ENCODE measurements at regions not wholly inside any gene's neighbourhood (a gene's known extent, or its start where the extent isn't known, plus 50 kb on each side); places are given as distances from the start of the nearest gene placed in this dataset.

DNA sequence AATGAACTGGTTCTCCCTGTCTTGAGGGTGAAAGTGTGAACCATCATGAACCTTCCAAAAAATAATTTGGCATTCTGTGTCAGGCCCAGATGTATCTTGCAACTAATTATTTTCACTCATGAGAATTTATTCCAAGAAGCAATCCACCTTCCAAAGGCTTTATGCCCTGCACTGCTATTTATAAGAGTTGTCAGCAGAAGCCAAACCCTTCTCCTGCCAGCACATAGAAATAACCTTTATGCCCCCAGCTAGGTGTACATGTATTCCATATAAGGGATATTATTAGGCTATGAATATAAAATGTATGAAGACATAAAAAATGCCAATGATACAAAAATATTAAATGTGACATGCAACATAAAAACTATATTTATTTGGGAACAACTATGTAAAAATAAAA lies 69.0 kb upstream of the GDF10 start:
- H3K4me1 ChIP-seq (ENCODE audit: control insufficient read depth in 5 of 5, insufficient read depth in 5 of 5, low read length in 5 of 5): peaks cover 0 to 8% (median 0%) of the 10 kb centered on the region in 5 donors
- no peaks in the 10 kb centered on the region for H3K27me3 ChIP-seq (ENCODE audit: control insufficient read depth in 5 of 5, insufficient read depth in 4 of 5, low read length in 5 of 5)
- H3K36me3 ChIP-seq (ENCODE audit: control insufficient read depth in 5 of 5, insufficient read depth in 5 of 5, low read length in 5 of 5): peaks cover 0 to 2% (median 0%) of the 10 kb centered on the region in 5 donors
- H3K9me3 ChIP-seq (ENCODE audit: control insufficient read depth in 5 of 5, low read length in 5 of 5): peaks cover 0 to 11% (median 5%) of the 10 kb centered on the region in 5 donors
- no peak overlapping the region for H3K27ac ChIP-seq (ENCODE audit: low read depth, low read length)
- no peak overlapping the region for H3K4me3 ChIP-seq (ENCODE audit: low read depth in 1 of 5, low read length in 5 of 5)
- no peak overlapping the region for H3K9ac ChIP-seq (ENCODE audit: low read length in 5 of 5)

DNA sequence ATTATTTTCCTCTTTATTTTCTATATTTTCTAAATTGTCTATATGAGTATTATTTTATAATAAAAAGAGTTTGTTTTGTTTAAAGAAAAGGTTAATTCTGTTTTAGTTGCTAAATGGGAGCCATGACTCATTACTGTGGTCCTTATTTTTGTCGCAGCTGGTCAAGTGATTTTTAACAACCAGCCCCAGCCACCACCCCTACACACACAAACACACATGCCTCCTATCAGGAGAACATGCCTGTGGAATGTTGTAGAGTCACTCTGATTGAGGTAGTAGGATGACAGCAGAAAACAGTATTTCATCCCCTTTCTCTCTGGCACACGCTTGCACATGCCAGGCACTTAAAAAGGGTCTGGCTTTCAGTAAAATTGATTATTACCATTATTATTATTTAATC lies 68.6 kb upstream of the GDF10 start:
- no peak overlapping the region for H3K27ac ChIP-seq (ENCODE audit: low read depth, low read length)
- H3K9ac ChIP-seq (ENCODE audit: low read length in 5 of 5): no peak overlapping the region
- H3K27me3 ChIP-seq (ENCODE audit: control insufficient read depth in 5 of 5, insufficient read depth in 4 of 5, low read length in 5 of 5): no peaks in the 10 kb centered on the region
- no peak overlapping the region for H3K4me3 ChIP-seq (ENCODE audit: low read depth in 1 of 5, low read length in 5 of 5)
- peaks cover 0 to 15% (median 7%) of the 10 kb centered on the region in 5 donors for H3K9me3 ChIP-seq (ENCODE audit: control insufficient read depth in 5 of 5, low read length in 5 of 5)
- peaks cover 0 to 8% (median 0%) of the 10 kb centered on the region in 5 donors for H3K4me1 ChIP-seq (ENCODE audit: control insufficient read depth in 5 of 5, insufficient read depth in 5 of 5, low read length in 5 of 5)
- H3K36me3 ChIP-seq (ENCODE audit: control insufficient read depth in 5 of 5, insufficient read depth in 5 of 5, low read length in 5 of 5): no peaks in the 10 kb centered on the region

DNA sequence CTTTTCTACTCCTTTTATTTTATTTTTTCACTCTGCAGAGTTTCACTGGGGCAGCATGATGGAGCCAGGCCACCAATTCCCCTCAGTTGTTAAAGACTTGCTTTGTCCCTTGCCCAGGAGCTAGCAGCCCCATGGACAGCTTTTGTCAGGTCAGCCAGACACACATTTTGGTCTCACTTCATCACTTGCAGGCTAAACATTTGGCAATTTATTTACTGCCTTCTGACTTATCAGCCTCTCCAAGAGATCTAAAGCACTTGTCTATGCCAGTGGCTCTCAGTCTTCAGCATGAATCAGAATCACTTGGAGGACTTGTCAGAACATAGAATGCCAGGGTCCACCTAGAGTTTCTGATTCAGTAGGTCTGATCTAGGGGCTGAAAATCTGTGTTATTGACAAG lies 66.4 kb upstream of the GDF10 start:
- Histone ChIP-seq H3K36me3 (ENCODE audit: control insufficient read depth in 5 of 5, insufficient read depth in 5 of 5, low read length in 5 of 5) (no peaks in the 10 kb centered on the region), H3K4me1 (ENCODE audit: control insufficient read depth in 5 of 5, insufficient read depth in 5 of 5, low read length in 5 of 5) (peaks cover 0 to 26% (median 17%) of the 10 kb centered on the region in 5 donors), H3K4me3 (ENCODE audit: low read depth in 1 of 5, low read length in 5 of 5) (no peak overlapping the region), H3K27me3 (ENCODE audit: control insufficient read depth in 5 of 5, insufficient read depth in 4 of 5, low read length in 5 of 5) (no peaks in the 10 kb centered on the region), H3K9ac (ENCODE audit: low read length in 5 of 5) (no peak overlapping the region), H3K9me3 (ENCODE audit: control insufficient read depth in 5 of 5, low read length in 5 of 5) (peaks cover 3 to 20% (median 11%) of the 10 kb centered on the region in 5 donors), H3K27ac (ENCODE audit: low read depth, low read length) (no peak overlapping the region)

DNA sequence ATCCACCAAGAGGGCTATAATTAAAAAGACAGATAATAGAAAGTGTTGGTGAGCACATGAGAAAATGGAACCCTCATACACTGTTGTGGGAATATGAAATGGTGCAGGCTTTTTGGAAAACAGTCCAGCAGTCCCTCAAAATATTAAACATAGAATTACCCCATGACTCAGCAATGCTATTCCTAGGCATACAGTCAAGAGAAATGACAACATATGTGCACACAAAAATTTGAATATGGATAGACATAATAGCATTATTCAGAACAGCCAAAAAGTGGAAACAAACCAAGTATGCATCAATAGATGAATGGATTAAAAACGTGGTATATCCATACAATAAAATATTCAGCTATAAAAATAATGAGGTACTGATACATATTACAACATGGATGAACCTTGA lies 64.5 kb upstream of the GDF10 start:
- H3K9ac ChIP-seq (ENCODE audit: low read length in 5 of 5): no peak overlapping the region
- H3K9me3 ChIP-seq (ENCODE audit: control insufficient read depth in 5 of 5, low read length in 5 of 5): peaks cover 3 to 15% (median 10%) of the 10 kb centered on the region in 5 donors
- H3K27me3 ChIP-seq (ENCODE audit: control insufficient read depth in 5 of 5, insufficient read depth in 4 of 5, low read length in 5 of 5): no peaks in the 10 kb centered on the region
- H3K4me1 ChIP-seq (ENCODE audit: control insufficient read depth in 5 of 5, insufficient read depth in 5 of 5, low read length in 5 of 5): peaks cover 0 to 21% (median 18%) of the 10 kb centered on the region in 5 donors
- H3K27ac ChIP-seq (ENCODE audit: low read depth, low read length): no peak overlapping the region
- no peak overlapping the region for H3K4me3 ChIP-seq (ENCODE audit: low read depth in 1 of 5, low read length in 5 of 5)
- H3K36me3 ChIP-seq (ENCODE audit: control insufficient read depth in 5 of 5, insufficient read depth in 5 of 5, low read length in 5 of 5): no peaks in the 10 kb centered on the region

DNA sequence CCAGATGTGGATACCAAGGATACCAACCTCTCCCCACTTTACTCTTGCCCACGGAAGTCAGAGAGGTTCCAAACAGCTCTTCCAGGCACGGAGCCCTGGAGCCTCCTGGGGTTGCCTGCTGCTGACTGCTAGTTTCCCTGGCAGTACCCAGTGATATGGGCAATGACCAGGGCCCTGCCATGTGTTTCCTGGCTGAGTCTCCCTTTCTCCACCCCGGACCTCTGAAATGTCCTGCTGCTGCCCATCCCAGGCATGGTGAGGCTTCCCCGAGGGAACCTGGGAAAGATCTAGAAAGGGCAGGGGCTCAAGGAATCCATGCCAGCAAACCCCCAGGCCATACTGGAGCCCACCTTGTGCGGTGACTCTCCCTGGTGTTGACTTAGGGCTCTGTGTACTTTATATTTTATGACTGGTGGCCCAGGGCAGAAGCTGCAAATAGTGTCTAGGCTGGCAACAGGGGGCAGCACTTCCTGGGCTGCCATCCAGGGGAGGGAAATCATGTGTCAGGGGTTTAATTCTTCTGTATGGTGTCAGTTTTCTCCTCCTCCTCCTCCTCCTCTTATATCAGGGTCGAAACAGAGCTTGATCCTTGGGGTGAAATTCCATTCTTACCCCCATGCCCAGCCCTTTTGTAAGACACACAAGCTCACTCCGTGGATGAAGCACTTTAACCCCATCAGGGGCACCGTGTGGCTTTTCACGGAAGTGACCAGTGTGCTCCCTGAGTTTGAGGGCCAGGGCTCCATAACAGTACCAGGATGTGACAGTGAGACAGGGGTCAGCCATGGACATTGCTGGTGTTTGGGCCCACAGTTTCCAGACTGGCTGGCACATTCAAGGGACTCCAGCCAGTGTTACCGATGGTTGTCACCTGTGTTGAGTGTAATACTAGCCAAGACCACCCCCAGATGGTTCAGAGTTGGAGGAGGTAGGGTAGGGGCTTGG lies 62.4 kb upstream of the GDF10 start:
- Histone ChIP-seq H3K36me3 (ENCODE audit: control insufficient read depth in 5 of 5, insufficient read depth in 5 of 5, low read length in 5 of 5) (no peaks in the 10 kb centered on the region), H3K27ac (ENCODE audit: low read depth, low read length) (no peak overlapping the region), H3K4me3 (ENCODE audit: low read depth in 1 of 5, low read length in 5 of 5) (no peak overlapping the region), H3K9ac (ENCODE audit: low read length in 5 of 5) (no peak overlapping the region), H3K4me1 (ENCODE audit: control insufficient read depth in 5 of 5, insufficient read depth in 5 of 5, low read length in 5 of 5) (peaks cover 2 to 37% (median 31%) of the 10 kb centered on the region in 5 donors), H3K9me3 (ENCODE audit: control insufficient read depth in 5 of 5, low read length in 5 of 5) (peaks cover 3 to 15% (median 10%) of the 10 kb centered on the region in 5 donors), H3K27me3 (ENCODE audit: control insufficient read depth in 5 of 5, insufficient read depth in 4 of 5, low read length in 5 of 5) (no peaks in the 10 kb centered on the region)

DNA sequence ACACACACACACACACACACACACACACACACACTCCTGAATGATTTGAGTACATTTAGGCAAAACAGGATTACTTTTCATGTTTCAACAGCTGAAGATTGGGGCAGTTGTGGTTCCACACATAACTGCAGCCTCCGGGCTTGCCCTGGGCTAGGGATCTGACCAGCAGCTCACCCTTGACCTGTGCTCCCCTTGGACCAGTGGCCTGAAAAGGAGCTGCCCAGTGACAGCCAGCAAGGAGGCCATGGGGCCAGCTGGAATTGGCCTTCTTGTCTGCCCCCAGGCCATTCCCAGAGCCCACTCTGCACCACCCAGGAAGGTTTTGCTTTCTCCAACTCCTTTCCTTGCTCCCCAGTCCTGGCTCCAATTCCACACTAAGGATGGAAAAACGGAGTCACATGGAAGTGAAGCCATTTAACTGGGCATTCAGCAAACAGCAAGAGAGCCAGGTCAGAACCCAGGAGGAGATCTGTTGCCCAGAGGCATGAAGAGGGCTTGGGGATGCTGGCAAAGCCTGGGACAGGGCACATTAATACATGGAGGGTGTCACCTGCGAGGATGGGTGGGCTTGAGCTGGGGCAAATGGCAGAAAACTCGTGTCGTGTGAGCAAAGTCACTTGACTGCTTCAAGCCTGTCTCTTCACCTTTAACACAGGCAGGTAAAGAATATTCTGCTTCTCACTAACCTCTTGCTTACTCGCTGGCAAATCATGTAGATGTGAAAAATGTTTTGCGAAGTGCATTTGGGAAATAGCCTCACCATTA lies 61.5 kb upstream of the GDF10 start:
- H3K9me3 ChIP-seq (ENCODE audit: control insufficient read depth in 5 of 5, low read length in 5 of 5): peaks cover 3 to 15% (median 10%) of the 10 kb centered on the region in 5 donors

DNA sequence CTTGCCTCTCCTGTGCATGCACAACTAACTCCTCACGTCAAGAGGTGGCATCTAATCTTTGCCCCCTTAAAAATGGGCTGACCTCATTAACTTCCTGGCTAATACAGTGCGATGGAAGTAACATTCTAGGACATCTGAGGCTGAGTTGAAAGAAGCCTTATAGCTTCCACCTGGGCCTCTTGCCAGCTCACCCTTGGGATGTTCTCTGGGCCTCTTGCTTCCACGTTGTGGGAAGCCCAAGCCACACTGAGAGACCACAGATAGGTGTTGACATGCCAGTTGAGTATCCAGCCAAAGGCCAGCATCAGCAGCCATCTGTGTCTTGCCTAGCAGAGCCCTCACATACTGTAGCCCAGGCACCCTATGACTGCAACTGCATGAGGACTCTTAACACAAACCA lies 60.8 kb upstream of the GDF10 start:
- H3K9me3 ChIP-seq (ENCODE audit: control insufficient read depth in 5 of 5, low read length in 5 of 5): peaks cover 3 to 15% (median 10%) of the 10 kb centered on the region in 5 donors
- H3K9ac ChIP-seq (ENCODE audit: low read length in 5 of 5): no peak overlapping the region
- no peak overlapping the region for H3K27ac ChIP-seq (ENCODE audit: low read depth, low read length)
- no peaks in the 10 kb centered on the region for H3K27me3 ChIP-seq (ENCODE audit: control insufficient read depth in 5 of 5, insufficient read depth in 4 of 5, low read length in 5 of 5)
- no peak overlapping the region for H3K4me3 ChIP-seq (ENCODE audit: low read depth in 1 of 5, low read length in 5 of 5)
- no peaks in the 10 kb centered on the region for H3K36me3 ChIP-seq (ENCODE audit: control insufficient read depth in 5 of 5, insufficient read depth in 5 of 5, low read length in 5 of 5)
- peaks cover 3 to 53% (median 43%) of the 10 kb centered on the region in 5 donors for H3K4me1 ChIP-seq (ENCODE audit: control insufficient read depth in 5 of 5, insufficient read depth in 5 of 5, low read length in 5 of 5)

More for the DNA sequence above, 61.5 kb upstream of the GDF10 start:
- H3K36me3 ChIP-seq (ENCODE audit: control insufficient read depth in 5 of 5, insufficient read depth in 5 of 5, low read length in 5 of 5): no peaks in the 10 kb centered on the region
- peaks cover 2 to 46% (median 36%) of the 10 kb centered on the region in 5 donors for H3K4me1 ChIP-seq (ENCODE audit: control insufficient read depth in 5 of 5, insufficient read depth in 5 of 5, low read length in 5 of 5)
- no peak overlapping the region for H3K27ac ChIP-seq (ENCODE audit: low read depth, low read length)
- H3K27me3 ChIP-seq (ENCODE audit: control insufficient read depth in 5 of 5, insufficient read depth in 4 of 5, low read length in 5 of 5): no peaks in the 10 kb centered on the region
- no peak overlapping the region for H3K4me3 ChIP-seq (ENCODE audit: low read depth in 1 of 5, low read length in 5 of 5)
- H3K9ac ChIP-seq (ENCODE audit: low read length in 5 of 5): no peak overlapping the region

DNA sequence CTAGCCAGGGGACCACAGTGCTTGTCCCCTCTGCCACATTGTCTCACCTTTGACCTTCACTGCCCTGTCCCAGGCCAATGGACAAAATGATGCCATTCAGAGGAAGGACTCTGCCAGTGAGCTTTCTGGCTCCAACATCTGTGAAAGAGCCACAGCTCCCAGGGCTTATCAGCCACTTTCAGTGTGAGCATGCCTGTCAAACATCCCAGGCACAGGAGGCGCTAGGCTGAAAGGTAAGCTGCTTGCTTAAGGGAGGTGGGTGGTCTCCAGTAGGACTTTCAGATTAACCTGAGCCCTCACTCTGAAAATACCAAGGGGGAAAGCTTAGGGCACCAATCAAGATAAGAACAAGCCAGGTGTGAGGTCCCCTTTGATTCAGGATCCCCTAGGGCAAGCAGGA lies 59.8 kb upstream of the GDF10 start:
- Histone ChIP-seq H3K9me3 (ENCODE audit: control insufficient read depth in 5 of 5, low read length in 5 of 5) (peaks cover 3 to 14% (median 10%) of the 10 kb centered on the region in 5 donors), H3K36me3 (ENCODE audit: control insufficient read depth in 5 of 5, insufficient read depth in 5 of 5, low read length in 5 of 5) (no peaks in the 10 kb centered on the region), H3K27ac (ENCODE audit: low read depth, low read length) (no peak overlapping the region), H3K4me1 (ENCODE audit: control insufficient read depth in 5 of 5, insufficient read depth in 5 of 5, low read length in 5 of 5) (peaks cover 3 to 59% (median 47%) of the 10 kb centered on the region in 5 donors), H3K9ac (ENCODE audit: low read length in 5 of 5) (no peak overlapping the region), H3K4me3 (ENCODE audit: low read depth in 1 of 5, low read length in 5 of 5) (no peak overlapping the region), H3K27me3 (ENCODE audit: control insufficient read depth in 5 of 5, insufficient read depth in 4 of 5, low read length in 5 of 5) (no peaks in the 10 kb centered on the region)

DNA sequence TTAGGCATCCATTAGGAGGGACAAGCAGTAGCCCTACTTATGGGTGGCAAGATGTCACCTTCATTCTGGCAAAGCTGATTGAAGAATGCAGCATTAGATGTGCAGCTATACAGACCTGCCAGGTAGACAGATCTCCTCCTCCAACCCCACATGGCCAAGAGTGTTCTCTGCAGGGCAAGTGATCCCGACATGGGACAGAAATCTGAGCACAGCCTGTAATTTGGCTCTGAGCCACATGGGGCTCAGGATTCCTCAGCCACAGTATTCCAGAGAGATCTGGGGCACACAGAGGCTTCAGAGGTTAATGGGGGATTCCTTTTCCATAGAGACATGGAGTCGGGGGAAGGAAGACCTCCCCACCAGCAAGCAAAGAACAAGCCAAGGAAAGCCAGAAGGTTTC lies 58.7 kb upstream of the GDF10 start:
- Histone ChIP-seq H3K4me1 (ENCODE audit: control insufficient read depth in 5 of 5, insufficient read depth in 5 of 5, low read length in 5 of 5) (peaks cover 3 to 59% (median 47%) of the 10 kb centered on the region in 5 donors), H3K9ac (ENCODE audit: low read length in 5 of 5) (no peak overlapping the region), H3K27me3 (ENCODE audit: control insufficient read depth in 5 of 5, insufficient read depth in 4 of 5, low read length in 5 of 5) (no peaks in the 10 kb centered on the region), H3K4me3 (ENCODE audit: low read depth in 1 of 5, low read length in 5 of 5) (no peak overlapping the region), H3K9me3 (ENCODE audit: control insufficient read depth in 5 of 5, low read length in 5 of 5) (peaks cover 3 to 14% (median 7%) of the 10 kb centered on the region in 5 donors), H3K27ac (ENCODE audit: low read depth, low read length) (no peak overlapping the region), H3K36me3 (ENCODE audit: control insufficient read depth in 5 of 5, insufficient read depth in 5 of 5, low read length in 5 of 5) (no peaks in the 10 kb centered on the region)
